Endothelial cell of umbilical vein (primary cell): ENCODE measurements at regions not wholly inside any gene's neighbourhood (a gene's known extent, or its start where the extent isn't known, plus 50 kb on each side); places are given as distances from the start of the nearest gene placed in this dataset.

Experiments used
- BruUV-seq: library from RNA; stranded (reverse); fragments of 400-500 nt; replicated peaks from 2 replicates; lab custom pipeline; 2021; lab: Mats Ljungman, UMichigan
- CTCF ChIA-PET: fragments of 300-600, 350-600 bp; sonication (Branson Sonifier 250); formaldehyde crosslinking; loops from one replicate; lab custom pipeline; 2021; ENCODE audit warnings: antibody characterized with exemption, inconsistent platforms; lab: Charles Lee
- POLR2A ChIA-PET: fragments of 300-600, 350-600 bp; sonication (Branson Sonifier 250); formaldehyde crosslinking; loops from one replicate; lab custom pipeline; 2021; ENCODE audit warnings: antibody characterized with exemption, inconsistent platforms; lab: Charles Lee
- DNase-seq: peaks from one replicate; pipeline ENCODE4 v3.0.0-alpha.2; 2011; ENCODE audit warnings: low read depth, low spot score
- FAIRE-seq: peaks from 2 replicates; lab custom pipeline; 2011; peaks lifted over from hg19 to GRCh38; lab: Jason Lieb, UNC
- H2AFZ ChIP-seq: 2 replicates; pipeline ENCODE4 v1.6.0; 2012; ENCODE audit warnings: low read depth, low read length, control low read depth, inconsistent platforms
- H3K27ac ChIP-seq: 2 replicates; pipeline ENCODE4 v1.5.1; 2011; ENCODE audit warnings: low read depth, mild to moderate bottlenecking, control low read depth, low read length, moderate library complexity; ENCODE audit not compliant: insufficient read depth
- H3K27me3 ChIP-seq, 2 experiments: 2 replicates each; pipeline versions ENCODE4 v1.6.0 to v1.6.1; 2011; ENCODE audit warnings: low read length in 2 of 2, mixed read lengths in 1 of 2; ENCODE audit not compliant: control insufficient read depth in 2 of 2, insufficient read depth in 2 of 2
- H3K36me3 ChIP-seq, 2 experiments: 2 replicates in 1 of 2; 3 replicates in 1 of 2; pipeline ENCODE4 v1.5.1; 2011; ENCODE audit warnings: low read length in 2 of 2, mild to moderate bottlenecking in 1 of 2, moderate library complexity in 1 of 2; ENCODE audit not compliant: control insufficient read depth in 2 of 2, insufficient read depth in 2 of 2; ENCODE audit errors: extremely low read depth in 1 of 2
- H3K4me1 ChIP-seq: 3 replicates; pipeline ENCODE4 v1.5.1; 2011; ENCODE audit warnings: mild to moderate bottlenecking, low read length; ENCODE audit not compliant: control insufficient read depth, insufficient read depth; ENCODE audit errors: extremely low read depth
- H3K4me2 ChIP-seq: 2 replicates; pipeline ENCODE4 v1.6.1; 2011; ENCODE audit warnings: low read length, control low read depth, mixed read lengths; ENCODE audit not compliant: insufficient read depth
- H3K4me3 ChIP-seq, 3 experiments: fragments of 200-600 bp in 1 of 3; sonication (generic), shearing (Covaris generic) in 1 of 3; replicated peaks in 1 of 3; 2 replicates each; pipeline ENCODE4 v1.5.1; 2011 to 2016; ENCODE audit warnings: control low read depth in 3 of 3, low read length in 3 of 3, mild to moderate bottlenecking in 2 of 3, inconsistent platforms in 1 of 3, low read depth in 1 of 3, moderate library complexity in 1 of 3; ENCODE audit not compliant: insufficient read depth in 1 of 3
- H3K79me2 ChIP-seq: 2 replicates; pipeline ENCODE4 v1.6.0; 2012; ENCODE audit warnings: low read length, inconsistent platforms; ENCODE audit not compliant: control insufficient read depth, insufficient read depth
- H3K9ac ChIP-seq: replicated peaks from 2 replicates; pipeline ENCODE3; 2011; ENCODE audit warnings: low read length, control low read depth; ENCODE audit not compliant: insufficient read depth; ENCODE audit errors: extremely low read depth
- H3K9me1 ChIP-seq: replicated peaks from 3 replicates; pipeline ENCODE4 v1.6.0; 2011; ENCODE audit warnings: mild to moderate bottlenecking, low read length; ENCODE audit not compliant: control insufficient read depth, insufficient read depth; ENCODE audit errors: extremely low read depth
- H3K9me3 ChIP-seq: replicated peaks from 2 replicates; pipeline ENCODE4 v1.5.1; 2012; ENCODE audit warnings: low read length, inconsistent platforms; ENCODE audit not compliant: control insufficient read depth, insufficient read depth
- H4K20me1 ChIP-seq: replicated peaks from 2 replicates; pipeline ENCODE3; 2011; ENCODE audit warnings: mild to moderate bottlenecking, low read length; ENCODE audit not compliant: control insufficient read depth, insufficient read depth; ENCODE audit errors: extremely low read depth
- EZH2 ChIP-seq: IDR thresholded peaks from 2 replicates; pipeline ENCODE4 v1.6.1; 2012; ENCODE audit warnings: borderline replicate concordance, low read depth, mild to moderate bottlenecking, moderate library complexity, low read length, inconsistent platforms; ENCODE audit not compliant: severe bottlenecking
- FOS ChIP-seq: IDR thresholded peaks from 2 replicates; pipeline ENCODE4 v1.6.1; 2011; ENCODE audit warnings: mild to moderate bottlenecking, low read length, moderate library complexity, borderline replicate concordance; ENCODE audit not compliant: insufficient read depth
- GATA2 ChIP-seq: IDR thresholded peaks from 2 replicates; pipeline ENCODE4 v1.7.0; 2011; ENCODE audit warnings: low read depth, mild to moderate bottlenecking, moderate library complexity, mixed read lengths, low read length; ENCODE audit not compliant: insufficient read length, insufficient read depth
- JUN ChIP-seq: IDR thresholded peaks from 2 replicates; pipeline ENCODE4 v1.6.1; 2011; ENCODE audit warnings: borderline replicate concordance, low read depth; ENCODE audit not compliant: insufficient read length, insufficient read depth
- MYC ChIP-seq: IDR thresholded peaks from one replicate; pipeline ENCODE4 v1.6.1; 2011; ENCODE audit warnings: mild to moderate bottlenecking, low read depth, low read length
- POLR2A ChIP-seq: IDR thresholded peaks from 2 replicates; pipeline ENCODE4 v1.6.1; 2012; ENCODE audit warnings: low read depth, mild to moderate bottlenecking, control low read depth, low read length
- POLR2AphosphoS5 ChIP-seq: IDR thresholded peaks from 2 replicates; pipeline ENCODE4 v1.6.1; 2012; ENCODE audit warnings: low read depth, mild to moderate bottlenecking, control low read depth, low read length, moderate library complexity; ENCODE audit not compliant: insufficient read depth
- dilution Hi-C: fragments of 300-500 bp; cut with MboI; formaldehyde crosslinking; loops from one replicate; pipeline ENCODE4 v1.15.0; 2019; ENCODE audit warnings: low sequenced_read_pairs; ENCODE audit not compliant: extremely low pct_ligation_motif_present
- intact Hi-C: fragments of 100-400 bp; cut with micrococcal nuclease; formaldehyde crosslinking; loops from one replicate; pipeline ENCODE4 v1.10.0; 2022
- TF ChIP-seq, protein P1 (sequence below): IDR thresholded peaks from 2 replicates; pipeline ENCODE4 v1.6.1; 2011; ENCODE audit not compliant: insufficient read depth, insufficient read length
- TF ChIP-seq, protein P2 (sequence below), 2 donors: IDR thresholded peaks; 1 replicate in 1 of 2; 2 replicates in 1 of 2; pipeline ENCODE4 v1.5.1; 2011; ENCODE audit warnings: low read length in 2 of 2, mild to moderate bottlenecking in 2 of 2, moderate library complexity in 2 of 2, control low read depth in 1 of 2, inconsistent platforms in 1 of 2, low read depth in 1 of 2; ENCODE audit not compliant: insufficient read depth in 1 of 2; ENCODE audit errors: extremely low read depth in 1 of 2

DNA sequence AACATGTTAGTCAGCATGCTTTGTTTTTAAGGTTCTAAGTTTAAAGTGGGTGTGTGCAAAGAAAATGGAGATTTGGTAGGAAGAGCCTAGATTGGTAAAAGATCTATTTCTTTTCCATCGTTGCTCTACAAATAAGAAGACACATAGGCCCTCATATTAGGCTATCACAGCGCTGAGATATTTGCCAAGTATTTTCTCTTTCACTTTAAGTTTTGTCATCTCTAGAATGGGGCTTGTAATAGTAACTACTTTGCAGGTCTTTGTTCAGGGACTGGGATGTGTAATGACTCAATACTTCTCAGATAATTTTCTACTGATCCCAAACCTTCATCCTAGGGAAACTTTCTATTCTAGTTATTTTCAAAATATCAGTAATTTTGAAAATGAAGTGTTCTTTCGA, 917.7 kb upstream of the SLC10A2 start:
- Histone ChIP-seq H3K9me3 (no peaks in the 10 kb centered on the region), H4K20me1 (no peaks in the 10 kb centered on the region), H2AFZ (no peak overlapping the region), H3K79me2 (no peaks in the 10 kb centered on the region), H3K4me1 (no peaks in the 10 kb centered on the region), H3K27me3 (no peaks in the 10 kb centered on the region), H3K4me3 (no peak overlapping the region), H3K27ac (no peak overlapping the region), H3K36me3 (no peaks in the 10 kb centered on the region), H3K4me2 (no peak overlapping the region), H3K9me1 (no peaks in the 10 kb centered on the region), H3K9ac (no peak overlapping the region)
- no TSS peak for BruUV-seq
- TF ChIP-seq, protein P1, sequence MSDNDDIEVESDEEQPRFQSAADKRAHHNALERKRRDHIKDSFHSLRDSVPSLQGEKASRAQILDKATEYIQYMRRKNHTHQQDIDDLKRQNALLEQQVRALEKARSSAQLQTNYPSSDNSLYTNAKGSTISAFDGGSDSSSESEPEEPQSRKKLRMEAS: no peak
- TF ChIP-seq GATA2 (no peak), EZH2 (no peak), FOS (no peak), MYC (no peak), POLR2A (no peak), POLR2AphosphoS5 (no peak), JUN (no peak)
- TF ChIP-seq, protein P2, sequence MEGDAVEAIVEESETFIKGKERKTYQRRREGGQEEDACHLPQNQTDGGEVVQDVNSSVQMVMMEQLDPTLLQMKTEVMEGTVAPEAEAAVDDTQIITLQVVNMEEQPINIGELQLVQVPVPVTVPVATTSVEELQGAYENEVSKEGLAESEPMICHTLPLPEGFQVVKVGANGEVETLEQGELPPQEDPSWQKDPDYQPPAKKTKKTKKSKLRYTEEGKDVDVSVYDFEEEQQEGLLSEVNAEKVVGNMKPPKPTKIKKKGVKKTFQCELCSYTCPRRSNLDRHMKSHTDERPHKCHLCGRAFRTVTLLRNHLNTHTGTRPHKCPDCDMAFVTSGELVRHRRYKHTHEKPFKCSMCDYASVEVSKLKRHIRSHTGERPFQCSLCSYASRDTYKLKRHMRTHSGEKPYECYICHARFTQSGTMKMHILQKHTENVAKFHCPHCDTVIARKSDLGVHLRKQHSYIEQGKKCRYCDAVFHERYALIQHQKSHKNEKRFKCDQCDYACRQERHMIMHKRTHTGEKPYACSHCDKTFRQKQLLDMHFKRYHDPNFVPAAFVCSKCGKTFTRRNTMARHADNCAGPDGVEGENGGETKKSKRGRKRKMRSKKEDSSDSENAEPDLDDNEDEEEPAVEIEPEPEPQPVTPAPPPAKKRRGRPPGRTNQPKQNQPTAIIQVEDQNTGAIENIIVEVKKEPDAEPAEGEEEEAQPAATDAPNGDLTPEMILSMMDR (IDR thresholded peaks at IDR 0.05; ENCODE audit: extremely low read depth in 1 of 2, insufficient read depth in 1 of 2, low read depth in 1 of 2, low read length in 2 of 2): no peak
- intact Hi-C loops: no loop called here
- DNase-seq: no peak
- FAIRE-seq: no peak
- ChIA-PET POLR2A (no interaction called here), CTCF (no interaction called here)
- dilution Hi-C loops: no loop called here
